Left ventricle myocardium superior (tissue), 1 donor: ENCODE measurements at regions not wholly inside any gene's neighbourhood (a gene's known extent, or its start where the extent isn't known, plus 50 kb on each side); places are given as distances from the start of the nearest gene placed in this dataset.
"Not testable (repeated sequence)": the region's sequence is repeated elsewhere in the genome, so short reads cannot be mapped to it uniquely, and the experiment has no call there.

Experiments used
- ATAC-seq: fragments of 200-7000 bp; cut with Tn5 transposase; one replicate; pipeline ENCODE4 v1.9.1; 2020; ENCODE audit warnings: mild to moderate bottlenecking, moderate library complexity
- DNase-seq: peaks from one replicate; pipeline ENCODE4 v3.0.0-alpha.2; 2020
- intact Hi-C: fragments of 100-400 bp; cut with micrococcal nuclease; formaldehyde crosslinking; loops from one replicate; pipeline ENCODE4 v1.11.0; 2022
- donor health status: DM: no; HTN: yes; CAD: no; lungs with severe emphysema.

GRCh38 chr3:25844891-25845290 is 55.0 kb downstream of the OXSM start:
- ATAC-seq (no peak), DNase-seq (no peak)
- intact Hi-C loops: no loop called here

DNA sequence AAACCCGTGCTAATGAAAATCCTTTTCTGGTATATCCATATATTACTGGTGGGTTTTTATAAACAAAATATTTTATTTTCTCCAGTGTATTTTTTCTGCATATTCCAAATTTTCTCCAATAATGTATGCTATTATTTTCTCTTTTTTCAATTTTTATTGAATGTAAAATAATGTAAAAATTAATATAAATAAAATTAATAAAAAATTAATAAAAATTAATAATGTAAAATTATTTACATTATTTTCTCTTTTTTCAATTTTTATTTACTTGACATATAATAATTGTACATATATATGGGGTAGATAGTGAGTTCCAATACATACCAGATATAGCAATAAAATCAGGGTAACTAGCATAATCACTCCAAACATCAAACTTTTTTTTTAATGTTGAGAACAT is 56.4 kb downstream of the OXSM start:
- ATAC-seq (no peak), DNase-seq (no peak)
- intact Hi-C loops: no loop called here

DNA sequence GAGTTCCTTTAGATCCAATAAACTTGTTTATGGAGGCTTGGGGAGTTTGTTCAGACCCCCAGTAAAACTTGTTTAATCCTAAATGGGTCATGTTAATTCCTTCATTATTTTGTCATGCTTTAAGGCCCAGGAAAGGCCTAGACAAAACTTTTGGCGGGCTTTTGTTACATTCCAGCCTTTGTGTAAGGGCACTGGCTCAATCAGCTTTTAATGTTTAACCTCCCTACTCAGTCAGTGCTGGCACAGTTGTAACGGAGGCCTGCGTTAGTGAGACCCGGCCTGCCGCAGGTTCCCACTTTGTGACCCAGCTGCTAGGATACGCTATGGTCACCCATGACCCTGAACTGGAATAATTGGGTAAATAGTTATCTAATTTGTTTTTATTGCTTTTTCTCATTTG is 59.2 kb downstream of the OXSM start:
- no peak for ATAC-seq
- intact Hi-C loops: no loop called here

GRCh38 chr3:25849641-25850385 is 59.9 kb downstream of the OXSM start:
- ATAC-seq: no peak
- intact Hi-C loops: loop anchor here (10.0 kb wide), 1 partner anchor 205 kb away; no protein-coding TSS in a partner anchor

More for the DNA sequence above, 59.2 kb downstream of the OXSM start:
- no peak for DNase-seq

DNA sequence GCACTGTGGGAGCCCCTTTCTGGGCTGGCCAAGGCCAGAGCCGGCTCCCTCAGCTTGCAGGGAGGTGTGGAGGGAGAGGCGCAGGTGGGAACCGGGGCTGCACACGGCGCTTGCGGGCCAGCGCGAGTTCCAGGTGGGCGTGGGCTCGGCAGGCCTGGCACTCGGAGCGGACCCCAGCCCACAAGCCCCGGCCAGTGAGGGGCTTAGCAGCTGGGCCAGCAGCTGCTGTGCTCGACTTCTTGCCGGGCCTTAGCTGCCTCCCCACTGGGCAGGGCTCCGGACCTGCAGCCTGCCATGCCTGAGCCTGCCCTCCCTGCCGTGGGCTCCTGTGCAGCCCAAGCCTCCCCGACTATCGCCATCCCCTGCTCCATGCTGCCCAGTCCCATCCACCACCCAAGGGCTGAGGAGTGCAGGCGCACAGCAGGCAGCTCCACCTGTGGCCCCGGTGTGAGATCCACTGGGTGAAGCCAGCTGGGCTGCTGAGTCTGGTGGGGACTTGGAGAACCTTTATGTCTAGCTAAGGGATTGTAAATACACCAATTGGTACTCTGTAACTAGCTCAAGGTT is 61.9 kb downstream of the OXSM start:
- intact Hi-C loops: loop anchor here (10.0 kb wide), 1 partner anchor 207 kb away; no protein-coding TSS in a partner anchor
- not testable (repeated sequence) for ATAC-seq, DNase-seq

More at GRCh38 chr3:25849641-25850385, 59.9 kb downstream of the OXSM start:
- DNase-seq: no peak

GRCh38 chr3:25854214-25854613 is 64.3 kb downstream of the OXSM start:
- ATAC-seq (no peak), DNase-seq (no peak)
- intact Hi-C loops: loop anchor here (10.0 kb wide), 1 partner anchor 209 kb away; no protein-coding TSS in a partner anchor

- intact Hi-C loops: loop anchor here (10.0 kb wide), 1 partner anchor 210 kb away; no protein-coding TSS in a partner anchor
- ATAC-seq: no peak
Measured at GRCh38 chr3:25854635-25855034, 64.7 kb downstream of the OXSM start.

DNA sequence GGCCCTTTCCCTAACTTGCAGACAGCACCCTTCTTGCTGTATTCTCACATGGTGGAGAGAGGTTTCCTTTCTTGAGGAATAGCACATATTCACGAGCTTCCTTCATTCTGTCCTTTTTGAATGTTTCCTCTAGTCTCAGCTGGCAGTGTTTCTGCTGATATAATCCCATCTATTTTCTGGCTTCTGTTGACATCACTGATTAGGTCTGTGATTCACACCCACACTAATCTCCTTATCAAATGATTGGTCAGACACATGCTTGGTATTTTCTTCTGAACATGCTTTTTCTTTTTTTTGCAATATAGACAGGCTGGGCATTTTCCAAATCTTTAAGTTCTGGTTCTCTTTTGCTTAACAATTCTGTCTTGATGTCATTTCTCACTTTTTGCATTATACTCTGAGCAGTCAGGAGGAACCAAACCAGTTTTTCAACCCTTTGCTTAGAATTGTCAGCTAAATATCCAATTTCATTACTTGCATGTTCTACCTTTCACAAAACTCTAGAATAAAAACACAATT is 65.4 kb downstream of the OXSM start:
- no peak for ATAC-seq
- DNase-seq: no peak
- intact Hi-C loops: loop anchor here (10.0 kb wide), 1 partner anchor 211 kb away; no protein-coding TSS in a partner anchor

More at GRCh38 chr3:25854635-25855034, 64.7 kb downstream of the OXSM start:
- DNase-seq: no peak

DNA sequence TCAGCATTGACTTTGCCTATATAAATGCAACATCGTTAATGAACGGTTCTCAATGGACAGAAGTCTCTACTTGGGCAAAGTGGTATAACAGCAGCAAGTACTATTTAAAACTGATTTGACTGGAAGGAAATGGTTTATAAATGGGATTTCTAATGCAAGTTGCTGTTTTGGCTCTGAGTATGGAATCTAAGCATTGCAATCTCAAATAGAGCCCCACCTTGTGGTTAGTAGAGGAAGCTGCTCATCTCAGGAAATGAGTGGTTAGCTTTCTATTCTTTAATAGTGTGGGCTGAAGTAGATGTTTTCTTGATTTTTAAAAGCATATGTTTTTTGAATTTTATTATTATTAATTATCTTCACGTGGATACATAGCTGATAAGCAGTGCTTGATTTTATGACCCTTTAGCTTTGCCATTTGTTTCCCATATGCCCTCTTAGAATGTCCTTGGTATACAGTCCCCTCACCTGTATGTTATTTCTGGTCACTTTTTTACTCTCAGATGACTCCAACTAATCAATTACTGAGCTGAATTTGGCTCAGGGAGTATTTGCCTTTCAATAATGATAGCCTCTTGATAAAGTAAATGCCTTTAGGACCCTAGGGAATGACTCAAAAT is 67.1 kb downstream of the OXSM start:
- DNase-seq (no peak), ATAC-seq (no peak)
- intact Hi-C loops: loop anchor here (10.0 kb wide), 1 partner anchor 212 kb away; no protein-coding TSS in a partner anchor

- intact Hi-C loops: no loop called here
- DNase-seq (no peak), ATAC-seq (no peak)
Measured at GRCh38 chr3:25861566-25861965, 71.7 kb downstream of the OXSM start.

DNA sequence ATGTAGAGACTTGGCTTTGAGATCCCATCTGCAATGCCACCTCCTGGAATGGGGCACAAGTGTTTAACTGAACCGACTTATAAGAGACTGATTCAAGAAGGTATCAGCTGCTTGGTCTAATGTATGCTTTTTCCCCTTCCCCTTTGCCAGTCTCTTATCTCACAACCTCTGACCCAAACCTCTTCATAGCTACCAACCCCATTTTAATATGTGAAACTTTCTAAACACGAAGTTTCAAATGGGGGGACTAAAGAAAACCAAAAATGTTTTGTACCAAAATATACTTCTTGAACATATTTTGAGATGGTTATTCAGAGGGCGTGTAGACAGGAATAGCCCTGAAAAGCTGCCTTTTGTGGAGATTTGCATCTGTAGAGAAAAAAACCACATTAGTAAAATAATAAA is 73.1 kb downstream of the OXSM start:
- intact Hi-C loops: no loop called here
- DNase-seq: no peak
- no peak for ATAC-seq

GRCh38 chr3:25863416-25863959 is 73.6 kb downstream of the OXSM start:
- no peak for DNase-seq
- ATAC-seq: no peak
- intact Hi-C loops: no loop called here

- ATAC-seq: no peak
- intact Hi-C loops: no loop called here
- DNase-seq: no peak
Measured at GRCh38 chr3:25870452-25870851, 80.6 kb downstream of the OXSM start.

GRCh38 chr3:25872200-25872877 is 82.4 kb downstream of the OXSM start:
- intact Hi-C loops: no loop called here
- ATAC-seq (no peak), DNase-seq (no peak)

DNA sequence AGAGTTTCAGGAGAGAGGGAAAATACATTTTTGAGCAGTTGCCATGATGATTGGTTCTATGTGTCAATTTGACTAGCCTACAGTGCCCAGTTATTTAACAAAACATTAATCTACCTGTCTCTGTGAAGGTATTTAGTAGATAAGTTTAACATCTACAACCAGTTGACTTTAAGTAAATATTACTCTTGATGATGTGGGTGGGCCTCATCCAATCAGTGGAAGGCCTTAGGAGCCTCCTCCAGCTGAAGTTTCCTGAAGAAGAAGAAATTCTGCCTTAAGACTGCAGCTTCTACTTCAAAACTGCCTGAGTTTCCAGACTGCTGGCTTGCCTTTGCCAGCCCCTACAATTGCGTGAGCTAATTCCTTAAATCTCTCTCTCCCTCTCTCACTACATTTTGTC is 93.6 kb downstream of the OXSM start:
- ATAC-seq (no peak), DNase-seq (no peak)
- intact Hi-C loops: no loop called here

DNA sequence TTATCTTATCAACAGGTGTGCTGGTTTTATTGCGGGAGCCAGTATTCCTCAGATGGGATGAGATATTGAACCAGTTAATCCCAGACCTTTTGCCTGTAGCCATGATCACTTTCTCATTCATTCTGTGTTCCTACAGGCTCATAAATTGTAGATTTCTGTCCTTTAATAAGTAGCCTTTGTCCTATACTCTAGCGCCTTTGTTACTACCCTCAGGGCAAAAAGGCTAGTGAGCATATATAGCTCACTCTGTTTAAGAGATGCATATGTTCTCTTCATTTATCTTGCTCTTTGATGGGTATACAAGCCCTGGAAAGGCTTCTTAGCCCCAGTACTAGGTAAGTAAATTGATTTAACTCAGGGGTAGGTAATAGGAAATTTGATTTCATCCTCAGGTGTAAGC is 95.1 kb downstream of the OXSM start:
- ATAC-seq: no peak
- no peak for DNase-seq
- intact Hi-C loops: no loop called here

- ATAC-seq: no peak
- intact Hi-C loops: no loop called here
- DNase-seq: no peak
Measured at GRCh38 chr3:25885544-25885943, 95.7 kb downstream of the OXSM start.

DNA sequence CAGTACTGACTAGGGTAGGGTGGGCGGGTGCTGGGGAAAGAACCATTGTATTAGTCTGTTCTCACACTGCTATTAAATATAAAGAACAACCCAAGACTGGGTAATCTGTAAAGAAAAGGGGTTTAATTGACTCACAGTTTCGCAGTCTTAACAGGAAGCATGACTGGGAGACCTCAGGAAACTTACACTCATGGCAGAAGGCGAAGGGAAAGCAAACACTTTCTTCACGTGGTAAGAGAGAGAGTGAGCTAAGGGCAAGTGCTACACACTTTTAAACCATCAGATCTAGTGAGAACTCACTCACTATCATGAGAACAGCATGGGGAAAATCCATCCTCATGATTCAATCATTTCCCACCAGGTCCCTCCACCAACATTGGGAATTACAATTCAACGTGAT is 98.0 kb downstream of the OXSM start:
- intact Hi-C loops: no loop called here
- no peak for ATAC-seq
- no peak for DNase-seq

GRCh38 chr3:25888892-25889524 is 99.1 kb downstream of the OXSM start:
- no peak for DNase-seq
- intact Hi-C loops: no loop called here
- no peak for ATAC-seq
